ENCODE measurements at regions not wholly inside any gene's neighbourhood (a gene's known extent, or its start where the extent isn't known, plus 50 kb on each side); places are given as distances from the start of the nearest gene placed in this dataset.

- no peak for DNase-seq (ENCODE audit: extremely low read depth in 1 of 2, low read depth in 1 of 2)
These were observed 141.6 kb upstream of the IGF1R start for GRCh38 chr15:98506711-98507110.

- DNase-seq (ENCODE audit: extremely low read depth in 1 of 2, low read depth in 1 of 2), result no peak
These were observed 134.8 kb upstream of the IGF1R start for GRCh38 chr15:98513428-98513986.

- DNase-seq (ENCODE audit: extremely low read depth in 1 of 2, low read depth in 1 of 2), result no peak
These were observed 134.2 kb upstream of the IGF1R start for GRCh38 chr15:98514034-98514622.

GRCh38 chr15:98518823-98519561 is 129.3 kb upstream of the IGF1R start:
- DNase-seq (ENCODE audit: extremely low read depth in 1 of 2, low read depth in 1 of 2), result no peak

- no peak for DNase-seq (ENCODE audit: extremely low read depth in 1 of 2, low read depth in 1 of 2)
These were observed 128.4 kb upstream of the IGF1R start for GRCh38 chr15:98519767-98520550.

GRCh38 chr15:98522127-98522526 is 126.2 kb upstream of the IGF1R start:
- no peak for DNase-seq (ENCODE audit: extremely low read depth in 1 of 2, low read depth in 1 of 2)

GRCh38 chr15:98523912-98524662 is 124.3 kb upstream of the IGF1R start:
- no peak for DNase-seq (ENCODE audit: extremely low read depth in 1 of 2, low read depth in 1 of 2)

- no peak for DNase-seq (ENCODE audit: extremely low read depth in 1 of 2, low read depth in 1 of 2)
These were observed 123.3 kb upstream of the IGF1R start for GRCh38 chr15:98524838-98525660.

- DNase-seq (ENCODE audit: extremely low read depth in 1 of 2, low read depth in 1 of 2), result no peak
These were observed 122.7 kb upstream of the IGF1R start for GRCh38 chr15:98525661-98526001.

GRCh38 chr15:98526094-98526493 is 122.2 kb upstream of the IGF1R start:
- no peak for DNase-seq (ENCODE audit: extremely low read depth in 1 of 2, low read depth in 1 of 2)

GRCh38 chr15:98528046-98528725 is 120.2 kb upstream of the IGF1R start:
- DNase-seq (ENCODE audit: extremely low read depth in 1 of 2, low read depth in 1 of 2), result no peak

GRCh38 chr15:98529205-98530145 is 118.9 kb upstream of the IGF1R start:
- no peak for DNase-seq (ENCODE audit: extremely low read depth in 1 of 2, low read depth in 1 of 2)

- DNase-seq (ENCODE audit: extremely low read depth in 1 of 2, low read depth in 1 of 2), result no peak
These were observed 117.8 kb upstream of the IGF1R start for GRCh38 chr15:98530570-98530969.

- no peak for DNase-seq (ENCODE audit: extremely low read depth in 1 of 2, low read depth in 1 of 2)
These were observed 116.3 kb upstream of the IGF1R start for GRCh38 chr15:98532063-98532462.

GRCh38 chr15:98536976-98537375 is 111.4 kb upstream of the IGF1R start:
- no peak for DNase-seq (ENCODE audit: extremely low read depth in 1 of 2, low read depth in 1 of 2)

- DNase-seq (ENCODE audit: extremely low read depth in 1 of 2, low read depth in 1 of 2), result no peak
These were observed 110.8 kb upstream of the IGF1R start for GRCh38 chr15:98537516-98538060.

- no peak for DNase-seq (ENCODE audit: extremely low read depth in 1 of 2, low read depth in 1 of 2)
These were observed 106.8 kb upstream of the IGF1R start for GRCh38 chr15:98541519-98541918.

GRCh38 chr15:98543237-98543636 is 105.1 kb upstream of the IGF1R start:
- no peak for DNase-seq (ENCODE audit: extremely low read depth in 1 of 2, low read depth in 1 of 2)

Data from stimulated activated CD8-positive, alpha-beta memory T cell treated with anti-CD3 and anti-CD28 coated beads, Interleukin-7, amount 100 ng/mL, for 48 hours (primary cell).